CD4-positive, alpha-beta T cell treated with Interleukin-1 beta for 1 hour (primary cell): ENCODE measurements at regions not wholly inside any gene's neighbourhood (a gene's known extent, or its start where the extent isn't known, plus 50 kb on each side); places are given as distances from the start of the nearest gene placed in this dataset.
A peak's percentile ranks its signal among the peaks of the same experiment; 100 is the strongest.
"Not testable (repeated sequence)": the region's sequence is repeated elsewhere in the genome, so short reads cannot be mapped to it uniquely, and the experiment has no call there.

Experiments
- DNase-seq, 2 donors: peaks; one replicate each; pipeline ENCODE4 v3.0.0-alpha.2; 2020 to 2022

- DNase-seq, result no peak
These were observed 71.9 kb downstream of the DYNAP start for GRCh38 chr18:54662986-54663385.

- not testable (repeated sequence) for DNase-seq
These were observed 78.7 kb downstream of the DYNAP start for GRCh38 chr18:54669701-54670100.

- peak in 1 of 2 donors; percentile 23 for DNase-seq
These were observed 80.3 kb downstream of the DYNAP start for GRCh38 chr18:54671291-54671881.

- DNase-seq, result no peak
These were observed 81.1 kb downstream of the DYNAP start for GRCh38 chr18:54672109-54672508.

- no peak for DNase-seq
These were observed 81.9 kb downstream of the DYNAP start for GRCh38 chr18:54672846-54673475.

GRCh38 chr18:54673936-54674335 lies 82.9 kb downstream of the DYNAP start:
- no peak for DNase-seq

- no peak for DNase-seq
These were observed 84.0 kb downstream of the DYNAP start for GRCh38 chr18:54675076-54675475.

- DNase-seq, result peak in 1 of 2 donors; percentile 43
These were observed 88.5 kb downstream of the DYNAP start for GRCh38 chr18:54679318-54680149.

- no peak for DNase-seq
These were observed 93.7 kb downstream of the DYNAP start for GRCh38 chr18:54684784-54685183.

GRCh38 chr18:54689319-54689718 lies 98.3 kb downstream of the DYNAP start:
- no peak for DNase-seq

GRCh38 chr18:54690198-54690597 lies 99.2 kb downstream of the DYNAP start:
- DNase-seq, result no peak

- DNase-seq, result no peak
These were observed 101.4 kb downstream of the DYNAP start for GRCh38 chr18:54692463-54692862.

- no peak for DNase-seq
These were observed 105.7 kb downstream of the DYNAP start for GRCh38 chr18:54696616-54697293.

- no peak for DNase-seq
These were observed 109.5 kb downstream of the DYNAP start for GRCh38 chr18:54700580-54700979.

GRCh38 chr18:54702686-54703085 lies 111.6 kb downstream of the DYNAP start:
- no peak for DNase-seq

GRCh38 chr18:54710074-54710899 lies 118.0 kb upstream of the RAB27B start:
- DNase-seq, result no peak

GRCh38 chr18:54710900-54711281 lies 117.4 kb upstream of the RAB27B start:
- DNase-seq, result no peak

- no peak for DNase-seq
These were observed 116.0 kb upstream of the RAB27B start for GRCh38 chr18:54712306-54712705.

GRCh38 chr18:54712758-54713157 lies 115.5 kb upstream of the RAB27B start:
- no peak for DNase-seq

- DNase-seq, result no peak
These were observed 114.9 kb upstream of the RAB27B start for GRCh38 chr18:54713386-54713785.

GRCh38 chr18:54714851-54715250 lies 113.4 kb upstream of the RAB27B start:
- no peak for DNase-seq

GRCh38 chr18:54716586-54716985 lies 111.7 kb upstream of the RAB27B start:
- no peak for DNase-seq
